ENCODE measurements at regions not wholly inside any gene's neighbourhood (a gene's known extent, or its start where the extent isn't known, plus 50 kb on each side); places are given as distances from the start of the nearest gene placed in this dataset.

DNA sequence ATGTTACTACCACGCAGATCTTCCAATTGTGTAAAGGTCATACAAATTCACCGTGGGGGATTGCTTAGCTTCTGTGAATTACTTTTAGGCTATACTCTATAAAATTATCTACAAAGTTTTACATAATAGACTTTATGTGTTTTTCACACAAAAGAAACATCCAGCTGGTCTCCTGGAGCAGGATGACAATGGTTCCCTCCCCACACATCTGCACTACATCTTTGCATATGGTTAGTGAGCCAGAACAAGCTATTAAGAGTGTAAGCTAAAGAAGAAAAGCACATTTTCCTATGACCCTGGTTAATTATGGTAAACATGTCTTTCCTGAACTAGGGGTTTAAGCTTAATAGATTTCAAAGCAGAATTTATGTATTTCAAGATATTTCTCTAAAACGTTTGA is 295.1 kb downstream of the ASXL3 start:
- H3K36me3 ChIP-seq = no peaks in the 10 kb centered on the region
- ATAC-seq (no peak), DNase-seq (no peak)
- intact Hi-C loops (cut with DNase I) = no loop called here
- H3K4me1 ChIP-seq = no peaks in the 10 kb centered on the region
- H3K9me3 ChIP-seq = no peaks in the 10 kb centered on the region
- no peak overlapping the region for H3K27ac ChIP-seq
- H3K4me3 ChIP-seq = no peak overlapping the region
- no peaks in the 10 kb centered on the region for H3K27me3 ChIP-seq (ENCODE audit: low read depth)
- TF ChIP-seq, protein P1, sequence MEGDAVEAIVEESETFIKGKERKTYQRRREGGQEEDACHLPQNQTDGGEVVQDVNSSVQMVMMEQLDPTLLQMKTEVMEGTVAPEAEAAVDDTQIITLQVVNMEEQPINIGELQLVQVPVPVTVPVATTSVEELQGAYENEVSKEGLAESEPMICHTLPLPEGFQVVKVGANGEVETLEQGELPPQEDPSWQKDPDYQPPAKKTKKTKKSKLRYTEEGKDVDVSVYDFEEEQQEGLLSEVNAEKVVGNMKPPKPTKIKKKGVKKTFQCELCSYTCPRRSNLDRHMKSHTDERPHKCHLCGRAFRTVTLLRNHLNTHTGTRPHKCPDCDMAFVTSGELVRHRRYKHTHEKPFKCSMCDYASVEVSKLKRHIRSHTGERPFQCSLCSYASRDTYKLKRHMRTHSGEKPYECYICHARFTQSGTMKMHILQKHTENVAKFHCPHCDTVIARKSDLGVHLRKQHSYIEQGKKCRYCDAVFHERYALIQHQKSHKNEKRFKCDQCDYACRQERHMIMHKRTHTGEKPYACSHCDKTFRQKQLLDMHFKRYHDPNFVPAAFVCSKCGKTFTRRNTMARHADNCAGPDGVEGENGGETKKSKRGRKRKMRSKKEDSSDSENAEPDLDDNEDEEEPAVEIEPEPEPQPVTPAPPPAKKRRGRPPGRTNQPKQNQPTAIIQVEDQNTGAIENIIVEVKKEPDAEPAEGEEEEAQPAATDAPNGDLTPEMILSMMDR (IDR thresholded peaks at IDR 0.05) = no peak

DNA sequence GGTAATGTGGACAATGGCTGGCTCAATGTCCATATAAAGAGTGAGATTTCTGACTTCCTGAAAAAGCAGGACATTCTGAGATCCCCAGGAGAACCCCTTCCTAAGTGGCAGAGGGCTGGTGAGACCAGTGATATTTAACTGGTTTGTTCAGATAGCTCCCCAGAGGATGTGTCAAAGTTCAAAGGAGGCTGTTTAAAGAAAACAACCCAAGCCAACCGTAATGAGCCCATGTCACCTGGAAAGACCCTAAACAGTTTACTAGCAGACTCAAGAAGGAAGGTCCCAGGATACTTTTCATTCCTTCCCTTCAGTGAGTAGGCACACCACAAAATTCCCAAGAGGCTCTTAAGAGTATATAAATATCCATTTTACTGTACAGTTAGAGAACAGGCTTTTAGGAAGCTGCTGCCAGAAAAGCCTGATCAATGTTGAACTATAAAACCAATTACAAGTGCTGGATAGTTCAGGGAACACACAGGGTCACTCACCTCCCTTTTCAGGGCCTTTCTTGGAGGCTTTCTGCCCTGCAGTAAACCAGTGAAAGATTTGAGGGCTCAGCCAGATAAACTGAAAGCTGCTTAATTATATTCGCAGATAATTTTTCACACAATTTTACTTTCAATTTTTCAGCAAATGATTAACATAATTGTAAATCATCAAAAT is 293.5 kb downstream of the ASXL3 start:
- Histone ChIP-seq H3K4me3 (no peak overlapping the region), H3K4me1 (no peaks in the 10 kb centered on the region), H3K9me3 (no peaks in the 10 kb centered on the region), H3K27me3 (ENCODE audit: low read depth) (no peaks in the 10 kb centered on the region), H3K27ac (no peak overlapping the region), H3K36me3 (no peaks in the 10 kb centered on the region)
- TF ChIP-seq, protein P1 (IDR thresholded peaks at IDR 0.05) = no peak
- ATAC-seq (no peak), DNase-seq (no peak)
- intact Hi-C loops (cut with DNase I) = no loop called here

DNA sequence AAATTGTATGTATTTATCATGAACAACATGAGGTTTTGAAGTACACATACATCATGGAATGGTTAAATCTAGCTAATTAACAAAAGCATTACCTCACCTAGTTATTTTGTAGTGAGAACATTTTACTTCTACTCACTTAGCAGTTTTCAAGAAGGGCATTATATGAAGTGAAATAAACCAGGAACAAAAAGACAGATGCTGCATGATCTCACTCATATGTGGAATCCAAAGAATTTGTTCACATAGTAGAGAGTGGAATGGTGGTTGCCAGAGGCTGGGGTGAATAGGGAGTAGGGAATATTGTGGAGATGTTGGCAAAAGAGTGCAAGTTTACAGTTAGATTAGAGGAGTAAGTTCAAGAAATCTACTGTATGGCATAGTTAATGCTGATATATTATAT is 292.0 kb downstream of the ASXL3 start:
- no peaks in the 10 kb centered on the region for H3K4me1 ChIP-seq
- H3K27ac ChIP-seq = no peak overlapping the region
- DNase-seq = no peak
- no peak for ATAC-seq
- H3K36me3 ChIP-seq = no peaks in the 10 kb centered on the region
- TF ChIP-seq, protein P1 (IDR thresholded peaks at IDR 0.05) = no peak
- H3K4me3 ChIP-seq = no peak overlapping the region
- no peaks in the 10 kb centered on the region for H3K9me3 ChIP-seq
- H3K27me3 ChIP-seq (ENCODE audit: low read depth) = no peaks in the 10 kb centered on the region
- intact Hi-C loops (cut with DNase I) = no loop called here

DNA sequence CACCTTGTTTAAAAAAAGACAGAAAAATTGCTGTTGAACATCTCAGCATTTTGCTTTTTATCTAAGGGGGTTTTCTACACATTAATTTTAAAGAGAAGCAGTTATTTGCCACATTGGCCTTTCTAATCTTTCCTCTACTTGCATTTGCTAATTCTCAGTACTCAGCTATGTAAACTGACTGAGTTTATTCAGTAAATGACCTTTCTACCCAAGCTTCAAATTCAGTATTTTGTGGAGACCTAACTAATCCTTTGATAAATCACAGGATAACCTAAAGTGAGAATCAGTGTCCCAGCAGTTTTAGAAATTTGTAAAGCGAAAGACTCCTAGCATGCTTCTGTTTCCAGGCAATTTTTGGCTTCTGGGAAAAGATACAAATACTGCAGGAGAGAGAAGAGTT is 288.4 kb downstream of the ASXL3 start:
- no peak overlapping the region for H3K4me3 ChIP-seq
- no peaks in the 10 kb centered on the region for H3K27me3 ChIP-seq (ENCODE audit: low read depth)
- no peaks in the 10 kb centered on the region for H3K4me1 ChIP-seq
- no peak overlapping the region for H3K27ac ChIP-seq
- DNase-seq (no peak), ATAC-seq (no peak)
- H3K36me3 ChIP-seq = no peaks in the 10 kb centered on the region
- TF ChIP-seq, protein P1 (IDR thresholded peaks at IDR 0.05) = no peak
- intact Hi-C loops (cut with DNase I) = no loop called here
- peaks cover 16% of the 10 kb centered on the region for H3K9me3 ChIP-seq

DNA sequence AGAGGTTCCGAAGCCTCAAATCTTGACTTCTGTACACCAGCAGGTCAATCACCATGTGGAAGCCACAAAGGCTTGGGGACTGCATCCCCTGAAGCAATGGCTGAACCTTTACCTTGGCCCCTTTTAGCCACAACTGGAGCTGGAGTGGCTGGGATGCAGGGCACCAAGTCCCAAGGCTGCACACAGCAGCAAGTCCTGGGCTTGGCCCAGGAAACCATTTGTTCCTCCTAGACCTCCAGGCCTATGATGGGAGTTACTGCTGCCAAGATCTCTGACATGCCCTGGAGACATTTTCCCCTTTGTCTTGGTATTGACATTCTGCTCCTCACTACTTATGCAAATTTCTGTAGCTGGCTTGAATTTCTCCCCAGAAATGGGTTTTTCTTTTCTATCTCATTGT is 285.9 kb downstream of the ASXL3 start:
- Histone ChIP-seq H3K4me1 (no peaks in the 10 kb centered on the region), H3K36me3 (no peaks in the 10 kb centered on the region), H3K9me3 (peaks cover 16% of the 10 kb centered on the region), H3K4me3 (no peak overlapping the region), H3K27ac (no peak overlapping the region), H3K27me3 (ENCODE audit: low read depth) (no peaks in the 10 kb centered on the region)
- ATAC-seq = no peak
- DNase-seq = no peak
- intact Hi-C loops (cut with DNase I) = no loop called here
- TF ChIP-seq, protein P1 (IDR thresholded peaks at IDR 0.05) = no peak

DNA sequence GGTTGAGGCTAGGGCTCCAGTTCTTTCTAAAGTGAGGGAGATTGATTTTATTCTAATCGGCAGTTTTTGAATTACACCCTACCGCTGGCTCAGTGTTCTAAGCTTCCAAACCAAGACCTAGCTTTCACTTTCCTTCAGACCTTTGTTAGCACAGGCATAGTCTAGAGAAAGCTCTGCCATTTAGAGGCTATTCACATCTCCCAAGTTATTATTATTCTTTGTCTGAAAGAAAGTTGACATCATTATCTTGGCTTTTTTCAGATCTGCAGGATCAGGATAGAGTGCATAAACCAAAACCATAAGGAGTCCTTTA is 276.8 kb downstream of the ASXL3 start:
- H3K27ac ChIP-seq = no peak overlapping the region
- H3K36me3 ChIP-seq = no peaks in the 10 kb centered on the region
- H3K27me3 ChIP-seq (ENCODE audit: low read depth) = no peaks in the 10 kb centered on the region
- no peak overlapping the region for H3K4me3 ChIP-seq
- intact Hi-C loops (cut with DNase I) = no loop called here
- no peaks in the 10 kb centered on the region for H3K4me1 ChIP-seq
- TF ChIP-seq, protein P1 (IDR thresholded peaks at IDR 0.05) = no peak
- no peaks in the 10 kb centered on the region for H3K9me3 ChIP-seq
- no peak for ATAC-seq
- DNase-seq = no peak
